B cell (primary cell): ENCODE measurements at regions not wholly inside any gene's neighbourhood (a gene's known extent, or its start where the extent isn't known, plus 50 kb on each side); places are given as distances from the start of the nearest gene placed in this dataset.

Experiments
- CTCF ChIP-seq: fragments of 200-600 bp; IDR thresholded peaks from one replicate; pipeline ENCODE4 v1.8.0; 2022; ENCODE audit warnings: antibody characterized with exemption, mild to moderate bottlenecking
- EZH2 ChIP-seq: IDR thresholded peaks from 2 replicates; pipeline ENCODE4 v1.6.1; 2012; ENCODE audit warnings: borderline replicate concordance, low read depth, mild to moderate bottlenecking, moderate library complexity, low read length; ENCODE audit not compliant: insufficient read depth, poor library complexity, severe bottlenecking

- no peak for TF ChIP-seq CTCF
- no peak for TF ChIP-seq EZH2
These were observed 88.6 kb upstream of the PPP1R3A start for GRCh38 chr7:114007386-114007785.
